Pons (tissue), 1 donor: ENCODE measurements at regions not wholly inside any gene's neighbourhood (a gene's known extent, or its start where the extent isn't known, plus 50 kb on each side); places are given as distances from the start of the nearest gene placed in this dataset.

Experiments
- DNase-seq: peaks from one replicate; pipeline ENCODE4 v3.0.0-alpha.2; 2016; ENCODE audit warnings: low spot score

DNA sequence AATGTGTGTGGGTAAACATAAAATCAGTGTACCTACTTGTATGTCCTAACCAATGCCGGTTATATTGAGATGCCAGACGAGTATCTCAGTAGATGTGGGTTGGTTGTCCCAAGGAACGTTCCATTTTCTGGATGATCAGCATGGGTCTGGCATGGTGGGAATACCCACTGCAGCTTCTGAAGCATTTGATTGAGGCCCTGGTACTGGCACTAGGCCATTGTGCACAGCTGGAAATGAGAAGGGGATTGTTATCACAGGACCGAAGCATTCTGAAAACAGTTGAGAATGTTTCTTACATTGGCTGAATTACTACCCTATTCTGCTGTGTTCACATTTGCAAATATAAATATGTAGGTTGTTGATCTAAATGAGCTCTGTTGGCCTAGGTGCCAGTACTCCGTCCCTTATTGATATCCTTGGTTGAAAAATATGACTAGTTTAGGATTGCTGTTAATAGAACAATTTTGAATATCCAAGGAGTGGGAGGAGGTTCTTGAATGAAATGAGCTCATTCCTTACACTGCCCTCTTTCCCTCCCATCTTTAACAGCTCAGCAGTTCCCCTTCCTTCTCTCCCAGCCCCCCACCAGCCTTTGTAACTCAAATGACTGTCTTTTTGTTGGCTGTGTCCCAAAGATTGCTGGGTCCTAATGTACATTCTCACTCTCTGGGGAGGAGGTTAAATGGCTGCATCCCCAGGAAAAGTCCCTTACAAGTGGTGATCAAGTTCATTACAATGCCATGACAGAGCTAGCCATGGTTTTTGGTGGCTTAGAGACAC is 293.3 kb upstream of the TPM1 start:
- peak; percentile 93 for DNase-seq

- DNase-seq: no peak
Observed at GRCh38 chr15:62750471-62750870, 292.1 kb upstream of the TPM1 start.

GRCh38 chr15:62752657-62753517 is 289.7 kb upstream of the TPM1 start:
- no peak for DNase-seq

GRCh38 chr15:62753518-62754221 is 288.9 kb upstream of the TPM1 start:
- DNase-seq: no peak

DNA sequence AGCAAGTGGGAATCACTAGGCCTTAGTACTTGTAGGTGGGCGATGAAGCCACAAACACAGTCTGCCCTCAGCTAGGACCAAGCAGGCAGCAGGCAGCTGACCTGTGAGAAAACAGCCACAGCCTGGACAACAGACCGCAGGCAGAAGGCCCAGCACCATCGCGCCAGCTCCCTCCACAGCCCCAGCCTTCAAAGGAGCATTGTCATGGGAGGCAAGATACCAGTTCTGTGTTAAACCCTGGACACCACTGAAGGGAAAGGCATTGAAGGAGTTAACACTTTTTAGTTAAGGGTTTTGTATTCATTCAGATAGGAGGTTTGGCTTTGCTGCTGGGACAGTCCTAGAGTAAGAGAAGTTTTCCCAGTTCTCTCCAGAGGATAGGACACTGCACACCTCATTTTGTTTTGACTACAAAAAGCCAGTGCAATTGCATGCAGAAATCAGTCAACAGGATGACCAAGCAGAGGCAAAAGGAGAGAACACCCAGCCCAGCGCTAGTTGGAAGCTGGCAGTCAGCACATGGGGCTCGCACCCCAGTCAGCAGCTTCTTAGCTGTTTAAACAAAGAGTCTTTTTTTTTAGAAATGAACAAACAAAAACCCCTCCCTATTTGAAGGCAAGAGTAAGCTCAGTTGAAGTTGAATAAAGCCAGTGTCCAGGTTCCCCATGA is 286.1 kb upstream of the TPM1 start:
- DNase-seq: peak; percentile 89

DNA sequence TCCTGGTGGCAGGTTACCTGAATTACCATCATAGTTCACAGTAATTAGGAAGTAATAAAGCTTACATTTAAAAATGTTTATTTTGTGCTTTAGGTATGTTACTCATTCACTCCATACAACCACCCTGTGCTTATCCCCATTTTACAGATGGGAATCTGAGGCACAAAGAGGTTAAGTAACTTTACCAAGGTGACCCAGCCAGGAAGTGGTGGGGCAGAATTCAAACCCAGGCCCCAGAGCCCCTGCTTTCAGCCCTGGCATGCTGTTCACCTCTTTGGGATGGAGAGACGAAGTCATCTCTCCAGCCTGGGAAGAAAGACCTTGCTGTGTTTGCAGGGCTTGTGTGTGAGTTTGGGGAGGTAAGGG is 285.6 kb upstream of the TPM1 start:
- DNase-seq: no peak

DNA sequence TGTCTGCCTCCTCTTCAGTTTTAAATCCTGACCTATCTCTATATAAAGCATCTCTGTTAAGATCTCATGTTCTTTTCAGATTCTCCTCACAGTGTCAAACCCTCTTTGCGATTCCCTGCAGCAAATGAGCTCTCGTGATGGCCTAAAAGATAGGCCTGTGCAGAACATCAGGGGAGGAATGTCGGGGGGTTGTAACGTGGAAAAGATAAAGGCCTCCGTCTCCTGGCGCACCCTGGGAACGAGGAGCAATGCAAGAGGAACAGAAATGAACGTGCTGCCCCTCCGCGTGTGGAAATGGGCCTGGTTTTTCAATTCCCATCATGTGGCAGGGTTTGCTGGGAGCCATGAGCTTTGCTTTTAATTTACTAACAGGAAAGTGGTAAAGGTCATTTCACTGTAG is 285.0 kb upstream of the TPM1 start:
- DNase-seq: peak; percentile 39

DNA sequence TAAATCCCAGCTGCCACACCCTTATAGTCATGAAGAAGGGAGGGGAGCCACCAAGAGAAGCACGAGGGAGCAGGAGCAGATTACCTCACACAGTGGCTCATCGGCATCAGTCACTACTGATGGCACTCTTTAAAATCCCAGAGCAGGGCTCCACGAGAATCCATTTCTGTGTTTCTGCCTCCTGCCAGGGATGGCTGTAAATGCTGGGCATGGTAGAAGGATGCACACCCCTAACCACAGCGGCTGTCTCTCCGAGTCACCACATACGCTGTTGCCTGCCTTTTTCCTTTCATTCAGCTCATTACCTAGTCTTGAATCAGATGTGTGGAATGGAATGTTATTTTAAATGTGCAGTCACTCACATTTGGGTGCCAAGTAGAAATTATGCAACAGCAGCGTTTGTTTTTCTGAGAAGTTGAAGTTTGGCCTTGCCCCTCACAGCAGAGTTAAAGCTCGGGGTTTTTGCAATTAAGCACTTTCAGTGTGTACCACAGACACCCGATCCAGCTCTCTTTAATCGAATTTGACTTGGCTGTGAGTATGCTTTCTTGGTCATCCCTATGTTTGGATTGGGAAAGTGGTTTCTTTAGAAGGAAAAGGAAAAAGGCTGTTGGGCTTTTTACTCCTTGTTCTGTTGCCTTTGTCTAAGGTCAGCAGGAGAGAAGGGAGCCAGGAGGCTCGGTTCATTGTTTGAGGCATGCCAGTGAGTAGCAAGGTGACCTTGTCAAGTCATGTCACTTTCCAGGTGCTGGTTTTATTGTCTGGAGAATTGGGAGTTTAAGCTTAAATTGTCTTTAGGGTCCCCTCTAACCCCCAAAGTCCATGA is 284.2 kb upstream of the TPM1 start:
- DNase-seq: peak; percentile 52

GRCh38 chr15:62758952-62759349 is 283.6 kb upstream of the TPM1 start:
- no peak for DNase-seq

DNA sequence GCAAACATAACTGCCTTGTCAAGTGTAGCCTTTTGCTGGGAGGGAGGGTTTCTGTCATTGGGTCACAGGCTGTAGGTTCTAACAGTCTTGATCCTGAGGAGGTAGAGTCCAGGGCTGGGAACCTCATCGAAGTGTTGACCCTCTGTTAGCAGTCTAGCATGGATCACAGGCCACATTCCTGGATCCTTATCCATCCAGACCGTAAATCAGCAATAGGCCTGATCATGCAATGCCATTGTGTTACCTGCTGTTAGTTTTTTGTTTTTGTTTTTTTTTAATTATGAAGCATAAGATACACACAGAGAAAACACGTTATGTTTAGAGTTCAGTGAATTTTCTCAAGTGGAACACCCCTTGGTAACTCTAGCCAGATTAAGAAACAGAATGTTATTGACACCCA is 282.0 kb upstream of the TPM1 start:
- no peak for DNase-seq

- no peak for DNase-seq
Observed at GRCh38 chr15:62765916-62766315, 276.6 kb upstream of the TPM1 start.

- DNase-seq: no peak
Observed at GRCh38 chr15:62766599-62766998, 275.9 kb upstream of the TPM1 start.

DNA sequence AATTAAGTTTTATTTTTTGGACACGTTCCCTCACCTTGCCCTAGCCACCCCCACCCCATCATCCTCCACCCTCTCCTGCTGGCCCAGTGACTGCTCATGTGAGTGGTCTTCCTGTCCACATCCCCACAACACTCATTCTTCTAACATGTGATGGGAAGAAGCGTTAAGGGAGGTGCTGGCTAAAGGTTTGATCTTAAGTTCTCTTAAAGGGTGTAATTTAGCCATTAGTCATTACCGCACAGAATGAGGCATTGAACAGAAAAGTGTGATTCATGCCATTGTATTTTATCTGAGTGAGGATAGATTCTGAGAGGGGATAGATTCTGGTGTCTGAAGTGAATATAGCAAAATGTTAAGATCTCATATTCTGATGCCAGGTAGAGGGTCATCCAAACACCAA is 272.9 kb upstream of the TPM1 start:
- DNase-seq: no peak

DNA sequence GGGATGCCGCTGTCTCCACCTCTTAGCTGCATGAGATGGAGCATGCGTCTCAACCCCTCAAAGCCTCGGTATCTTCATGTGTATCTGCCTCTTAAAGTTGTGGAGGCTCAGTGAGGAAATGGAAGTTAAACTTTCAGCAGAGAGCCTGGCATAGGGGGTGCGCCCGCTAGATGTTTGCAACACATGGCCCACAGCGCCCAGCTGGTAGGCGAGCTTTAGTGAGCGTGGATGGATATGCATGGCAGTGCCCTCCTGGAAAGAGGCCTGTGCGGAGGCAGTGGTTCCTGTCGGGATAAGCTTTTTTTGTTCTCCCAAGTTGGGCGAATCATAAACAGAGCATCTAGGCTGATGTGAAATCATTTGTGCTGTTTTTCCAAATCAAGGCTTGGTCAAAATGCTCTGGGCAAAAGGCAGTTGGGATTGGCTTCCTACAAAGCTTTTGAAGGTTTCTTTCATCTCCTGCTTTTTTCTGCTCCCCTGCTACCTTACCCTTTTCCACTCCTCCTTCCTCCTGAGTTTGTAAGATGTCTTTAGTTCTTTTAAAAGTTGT is 272.4 kb upstream of the TPM1 start:
- DNase-seq: no peak

GRCh38 chr15:62770752-62771151 is 271.8 kb upstream of the TPM1 start:
- no peak for DNase-seq

DNA sequence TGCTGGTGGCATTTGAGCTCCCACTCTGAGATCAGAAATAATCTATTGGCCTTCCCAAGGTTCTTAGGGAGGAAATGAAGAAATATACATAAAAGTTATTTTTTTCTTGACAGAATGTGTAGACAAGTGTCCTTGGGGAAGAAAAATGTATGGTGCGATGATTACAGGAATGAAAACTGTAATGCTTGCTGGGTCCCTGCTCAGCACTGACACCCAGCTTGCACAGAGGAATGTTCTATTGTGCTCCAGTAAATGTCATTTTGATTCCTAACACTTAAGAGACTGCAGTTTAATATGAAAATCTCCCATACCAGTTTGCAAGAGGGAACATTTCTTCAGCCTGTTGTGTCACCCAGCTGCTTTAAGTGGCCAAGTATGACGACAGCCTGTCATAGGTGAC is 271.3 kb upstream of the TPM1 start:
- DNase-seq: no peak

DNA sequence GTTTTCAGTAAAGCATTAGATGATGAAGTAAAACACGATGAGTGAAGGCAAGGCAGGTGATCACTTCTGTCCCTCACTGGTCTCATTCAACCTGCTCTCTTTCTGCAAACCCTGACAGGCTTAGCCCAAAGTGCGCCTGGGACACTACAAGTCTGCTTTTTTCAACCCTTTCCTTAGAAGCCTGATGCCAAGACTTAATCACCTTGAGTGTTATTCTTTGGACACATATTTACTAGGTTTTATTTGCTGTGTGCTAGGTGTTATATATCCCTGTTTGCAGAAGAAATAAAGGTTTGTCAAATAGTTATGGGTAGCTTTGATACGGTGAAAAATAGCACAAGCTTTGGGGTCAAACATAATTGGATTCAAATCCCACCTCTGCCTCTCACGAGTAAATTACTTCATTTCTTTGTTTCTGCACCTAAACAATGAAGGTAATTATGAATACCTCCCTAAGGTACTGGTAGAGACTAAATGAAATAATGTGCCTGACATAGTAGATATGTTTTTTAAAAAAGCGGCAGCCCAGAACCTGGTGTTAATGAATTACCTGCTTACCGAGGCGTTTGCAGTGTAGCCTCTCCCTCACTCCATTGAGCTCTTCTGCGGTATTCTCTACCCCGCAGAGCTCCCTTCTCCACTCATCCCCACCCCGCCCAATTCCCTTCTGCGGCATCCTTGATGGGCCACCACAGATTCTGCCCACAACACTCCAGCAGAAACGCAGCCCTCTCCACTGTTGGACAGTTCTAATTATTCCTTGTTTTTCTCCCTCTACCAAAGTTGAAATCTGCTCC is 269.0 kb upstream of the TPM1 start:
- DNase-seq: no peak

DNA sequence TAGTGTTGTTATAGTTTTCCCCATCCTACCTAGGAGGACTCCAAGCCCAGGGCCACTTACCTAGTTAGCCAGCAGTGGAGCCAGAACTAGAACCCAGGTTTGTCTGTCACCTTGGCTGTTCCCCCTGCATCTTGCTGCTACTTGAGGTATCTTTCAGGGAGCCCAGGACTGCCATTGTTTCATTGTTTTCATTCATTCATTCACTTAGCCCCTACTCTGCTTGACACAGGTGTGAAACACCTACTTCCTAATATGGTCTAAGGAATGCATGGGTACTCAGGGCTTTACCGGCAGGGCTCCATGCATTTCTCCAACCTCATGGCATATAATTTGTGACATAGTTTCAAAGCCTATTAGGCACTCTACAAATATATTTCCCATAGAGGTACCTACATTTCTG is 266.6 kb upstream of the TPM1 start:
- DNase-seq: no peak

DNA sequence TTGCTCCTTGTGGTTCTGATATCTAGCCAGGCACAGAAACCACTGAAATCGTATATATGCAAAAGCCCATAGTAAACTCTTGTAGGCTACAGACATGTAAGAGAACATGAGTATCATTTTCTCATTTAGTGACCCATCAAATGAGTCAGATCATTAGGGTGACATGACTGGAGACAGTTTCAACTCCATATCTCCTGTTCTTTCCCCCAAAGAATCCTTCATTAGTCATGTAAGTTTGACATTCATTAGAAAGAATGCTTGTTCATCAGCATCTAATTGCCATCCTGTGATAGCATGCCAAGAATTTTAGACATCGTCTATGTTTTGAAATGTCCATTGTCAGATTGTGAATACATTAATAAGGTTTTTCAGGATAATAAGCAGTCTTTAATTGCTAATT is 264.9 kb upstream of the TPM1 start:
- no peak for DNase-seq
